ENCODE measurements at regions not wholly inside any gene's neighbourhood (a gene's known extent, or its start where the extent isn't known, plus 50 kb on each side); places are given as distances from the start of the nearest gene placed in this dataset.
"Not testable (repeated sequence)": the region's sequence is repeated elsewhere in the genome, so short reads cannot be mapped to it uniquely, and the experiment has no call there.

DNA sequence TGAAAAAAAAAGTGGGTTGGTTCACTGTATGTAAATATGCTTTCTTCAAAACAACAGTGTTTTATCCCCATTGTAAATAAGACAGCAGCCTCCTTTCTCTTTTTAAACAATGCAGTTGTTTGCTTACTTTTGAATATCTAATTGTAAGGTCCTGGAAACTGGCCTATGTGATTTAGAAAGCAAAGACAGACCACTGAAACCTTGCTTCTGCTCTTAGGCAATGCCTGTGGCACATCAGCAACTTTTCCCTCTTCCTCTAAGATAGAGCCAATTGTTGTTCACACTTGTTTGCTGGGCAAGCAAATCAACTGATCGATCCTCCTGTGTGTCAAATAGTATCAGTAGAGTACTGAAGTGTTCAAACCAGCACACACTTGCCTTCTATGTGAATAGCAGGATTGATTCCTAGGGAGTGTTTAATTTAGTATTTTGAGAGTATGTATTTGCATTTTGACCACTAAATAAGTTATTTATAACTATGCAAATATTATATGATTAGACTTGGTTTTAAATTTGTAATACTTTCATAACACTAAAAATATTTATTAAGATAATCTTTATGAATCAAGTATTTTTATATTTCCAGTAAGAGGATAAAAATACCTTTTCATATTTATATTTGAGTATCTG is 55.4 kb upstream of the GRPR start:
- DNase-seq, result no peak

- DNase-seq, result no peak
These were observed 59.4 kb upstream of the GRPR start for GRCh38 chrX:16063921-16064320.

DNA sequence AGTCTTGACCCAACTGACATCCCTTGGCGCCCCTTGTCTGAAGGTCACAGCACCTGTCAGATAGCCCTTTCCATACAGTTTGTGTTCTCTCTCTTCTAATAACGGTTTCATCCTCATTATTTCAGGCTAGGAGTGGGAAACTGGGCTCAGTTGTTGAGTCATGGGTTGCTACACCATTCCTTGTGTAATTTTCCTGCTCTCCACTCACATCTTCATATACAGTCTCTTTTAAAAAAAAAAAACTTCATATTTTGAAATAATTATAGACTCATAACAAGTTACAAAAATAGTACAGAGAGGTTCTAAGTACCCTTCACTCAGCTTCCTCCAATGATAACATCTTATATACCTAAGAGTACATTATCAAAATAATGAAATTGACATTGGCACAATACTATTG is 60.2 kb upstream of the GRPR start:
- no peak for DNase-seq

DNA sequence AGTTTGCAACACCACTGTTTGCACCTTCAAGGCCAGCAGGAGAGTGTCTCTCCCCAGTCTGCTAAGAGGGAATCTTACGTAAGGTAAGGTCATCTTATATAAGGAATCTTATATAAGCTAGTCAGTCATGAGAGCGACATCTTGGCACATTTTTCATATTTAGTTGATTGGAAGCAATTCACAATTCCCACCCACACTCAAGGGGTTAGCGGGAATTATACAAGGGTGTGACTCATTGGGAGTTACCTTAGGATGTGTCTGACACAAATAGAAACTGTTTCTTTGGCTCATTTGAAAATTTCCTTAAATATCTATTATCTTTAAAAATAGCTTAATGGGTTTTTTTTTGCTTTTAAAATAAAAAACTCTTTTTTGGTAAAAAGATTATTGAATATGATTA is 62.1 kb upstream of the GRPR start:
- no peak for DNase-seq

DNA sequence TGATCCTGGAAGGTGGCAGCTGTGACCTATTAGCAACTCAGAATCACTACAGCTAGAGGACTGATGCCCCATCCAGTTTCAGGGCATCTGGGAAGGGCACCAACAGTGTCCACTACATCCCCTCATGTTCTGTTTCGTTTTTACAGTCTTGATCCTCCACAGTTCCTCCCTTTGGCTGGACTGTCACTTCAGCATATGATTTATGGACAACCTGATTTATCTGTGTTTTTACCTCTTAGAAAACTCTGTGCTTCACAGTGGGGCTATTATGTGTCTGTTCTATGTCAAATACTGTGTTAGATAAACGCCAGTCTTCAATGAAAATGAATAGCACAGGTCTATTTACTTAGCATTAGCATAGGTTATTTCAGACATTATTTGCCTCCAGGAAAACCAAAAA is 63.1 kb upstream of the GRPR start:
- DNase-seq, result no peak

GRCh38 chrX:16049126-16049525 is 74.2 kb upstream of the GRPR start:
- not testable (repeated sequence) for DNase-seq

DNA sequence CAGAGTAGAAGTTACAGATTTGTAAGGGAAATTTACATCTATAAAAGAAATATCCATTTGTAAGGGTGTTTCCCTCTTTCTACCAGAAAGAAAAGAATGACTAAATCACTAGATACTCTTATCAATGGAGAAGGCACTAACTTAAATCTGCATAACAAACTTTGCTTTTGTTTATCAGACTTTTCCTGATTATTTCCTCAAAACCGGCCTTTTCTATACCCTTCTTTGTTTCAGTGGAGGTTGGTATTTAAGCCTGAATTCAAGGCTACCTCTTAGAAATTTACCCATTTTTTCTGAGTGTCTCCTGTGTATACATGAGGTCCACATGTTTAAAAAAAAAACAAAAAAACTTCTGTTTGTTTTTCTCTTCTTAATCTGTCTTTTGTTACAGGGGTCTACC is 80.4 kb upstream of the GRPR start:
- no peak for DNase-seq

DNA sequence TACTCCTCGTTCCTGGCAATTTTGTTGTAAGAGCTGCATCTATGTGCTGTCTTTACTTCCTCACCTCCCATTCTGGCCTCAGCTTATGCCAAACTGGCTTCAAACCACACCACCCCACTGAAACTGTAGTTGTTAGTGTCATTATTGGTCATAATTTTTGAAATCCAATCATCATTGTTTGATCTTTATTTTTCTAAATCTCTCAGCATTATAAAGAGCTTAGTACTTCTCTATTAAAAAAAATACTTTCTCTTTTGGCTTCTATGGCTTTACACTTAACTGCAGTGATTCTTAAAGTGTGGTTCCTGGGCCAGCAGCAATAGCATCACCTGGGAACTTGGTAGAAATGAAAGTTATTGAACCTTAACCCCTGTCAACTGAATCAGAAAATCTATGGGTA is 83.5 kb upstream of the GRPR start:
- DNase-seq, result no peak

DNA sequence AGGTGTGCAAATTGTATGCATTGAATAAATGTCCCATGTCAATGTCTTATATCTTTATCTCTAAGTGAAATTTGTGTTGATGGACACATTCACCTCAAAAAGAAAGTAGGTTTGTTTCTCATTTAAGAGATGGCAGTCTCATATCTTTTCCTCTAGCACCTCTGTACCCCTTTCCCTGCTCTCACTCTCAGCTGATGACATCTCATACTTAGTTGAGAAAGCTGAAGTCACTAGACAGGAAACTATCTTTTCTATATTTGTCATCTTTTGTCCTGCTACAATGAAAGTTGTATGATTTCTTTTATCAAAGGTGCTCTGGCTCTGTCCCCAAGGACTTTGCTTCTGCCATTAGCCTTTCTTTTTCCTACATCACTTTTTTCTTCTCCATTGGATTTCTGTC is 84.0 kb upstream of the GRPR start:
- DNase-seq, result no peak

- no peak for DNase-seq
These were observed 90.0 kb upstream of the GRPR start for GRCh38 chrX:16033331-16033730.

DNA sequence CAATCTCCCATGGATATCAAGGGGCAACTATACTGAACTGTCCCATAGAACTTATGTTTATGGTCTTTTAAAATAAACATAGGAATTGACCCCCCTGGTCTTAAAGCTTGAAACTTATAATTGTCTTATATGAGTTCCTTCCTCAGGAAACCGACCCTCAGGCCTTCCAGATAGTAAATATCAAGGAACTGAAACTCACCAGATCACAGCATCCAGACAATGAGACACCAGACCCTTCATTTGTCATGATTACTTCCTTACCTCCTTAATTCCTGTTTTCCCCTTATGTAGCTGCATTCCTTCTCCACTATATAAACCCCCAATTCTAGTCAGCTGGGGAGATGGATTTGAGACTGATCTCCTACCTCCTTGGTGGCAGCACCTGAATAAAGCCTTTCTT is 94.8 kb upstream of the GRPR start:
- no peak for DNase-seq

DNA sequence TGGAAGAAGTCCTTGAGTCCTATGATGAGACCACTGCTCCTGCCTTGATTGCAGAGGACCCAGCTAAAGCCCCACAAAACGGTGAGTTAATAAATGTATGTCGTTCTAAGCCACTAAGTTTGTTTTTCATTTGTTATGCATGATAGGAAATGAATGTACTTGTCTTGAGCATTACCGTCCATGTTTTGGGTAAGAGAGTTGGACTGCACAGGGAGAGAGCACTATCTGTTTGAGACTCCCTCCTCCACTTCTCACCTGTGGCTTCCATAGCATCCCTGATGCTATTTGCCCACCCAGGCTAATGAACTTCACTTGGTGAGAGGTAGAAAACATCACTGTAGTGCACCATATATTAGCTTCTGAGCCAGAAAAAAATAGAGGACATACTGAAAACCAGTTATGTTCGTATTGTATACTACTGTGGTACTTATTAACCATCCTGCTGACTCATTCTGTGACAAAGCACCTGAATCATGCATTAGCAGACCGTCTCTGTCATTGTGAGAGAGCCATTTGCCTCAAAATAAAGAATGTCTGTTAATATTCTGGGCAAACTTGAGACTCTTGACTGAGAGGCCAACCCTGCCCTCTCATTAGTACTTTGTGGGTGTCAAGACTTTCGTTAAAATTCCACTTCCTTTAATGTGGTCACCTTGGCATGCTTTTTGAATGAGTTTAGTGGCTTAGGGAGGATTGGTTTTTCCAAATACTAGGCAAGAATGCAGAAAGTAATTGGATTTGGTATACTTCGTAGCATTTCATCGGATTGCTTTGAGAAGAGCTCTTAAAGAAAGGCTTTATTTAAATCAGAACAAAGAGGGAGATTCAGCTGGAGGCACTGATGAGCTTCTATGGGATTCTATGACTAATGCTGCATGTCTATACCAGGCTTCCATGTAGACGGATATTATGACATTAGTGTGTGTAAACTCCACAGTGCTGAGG is 99.3 kb upstream of the GRPR start:
- DNase-seq, result no peak

- DNase-seq, result no peak
These were observed 100.7 kb upstream of the GRPR start for GRCh38 chrX:16022580-16023200.

- no peak for DNase-seq
These were observed 105.1 kb upstream of the GRPR start for GRCh38 chrX:16018291-16018690.

- no peak for DNase-seq
These were observed 109.2 kb upstream of the GRPR start for GRCh38 chrX:16014171-16014570.

GRCh38 chrX:16012250-16012649 is 111.1 kb upstream of the GRPR start:
- no peak for DNase-seq

- DNase-seq, result no peak
These were observed 117.4 kb upstream of the GRPR start for GRCh38 chrX:16005917-16006316.

DNA sequence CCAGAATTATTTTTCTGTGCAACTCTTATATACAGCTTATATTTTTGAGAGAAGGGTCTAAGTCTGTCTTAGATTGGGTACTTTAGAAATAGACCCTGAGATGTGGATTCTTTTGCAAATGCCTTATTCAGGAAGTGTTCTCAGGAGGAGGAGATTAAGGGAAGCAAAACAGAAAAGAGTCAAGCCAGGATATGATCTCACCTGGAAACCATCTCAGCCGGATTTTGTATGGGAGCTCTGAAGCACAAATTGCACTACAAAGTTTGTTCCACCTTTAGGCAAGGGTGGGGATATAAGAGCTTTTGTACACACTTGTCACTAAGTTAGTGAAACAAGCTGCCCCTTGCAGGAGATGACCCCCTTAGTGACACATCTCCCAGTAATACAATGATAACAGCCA is 121.2 kb upstream of the GRPR start:
- DNase-seq, result no peak

GRCh38 chrX:15998350-15998749 is 125.0 kb upstream of the GRPR start:
- DNase-seq, result no peak

DNA sequence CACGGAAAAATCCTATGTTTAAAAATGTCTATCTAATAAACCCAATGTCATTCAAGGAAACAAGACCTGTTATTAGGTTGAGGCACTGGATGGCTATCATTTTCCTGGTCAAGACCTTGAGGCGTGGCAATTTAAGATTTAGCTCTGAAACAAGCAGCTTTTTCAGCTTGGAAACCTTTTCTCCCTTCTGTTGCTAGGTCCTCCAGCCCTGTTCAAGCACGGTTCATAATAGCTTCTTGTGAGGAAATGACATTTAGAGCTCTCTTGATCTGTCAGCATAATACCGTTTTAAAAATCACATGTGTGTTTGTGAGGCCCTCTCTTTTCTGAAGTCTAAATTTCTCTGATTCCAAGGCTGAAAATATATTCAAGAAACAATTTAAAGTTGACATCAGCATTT is 133.6 kb upstream of the GRPR start:
- no peak for DNase-seq

DNA sequence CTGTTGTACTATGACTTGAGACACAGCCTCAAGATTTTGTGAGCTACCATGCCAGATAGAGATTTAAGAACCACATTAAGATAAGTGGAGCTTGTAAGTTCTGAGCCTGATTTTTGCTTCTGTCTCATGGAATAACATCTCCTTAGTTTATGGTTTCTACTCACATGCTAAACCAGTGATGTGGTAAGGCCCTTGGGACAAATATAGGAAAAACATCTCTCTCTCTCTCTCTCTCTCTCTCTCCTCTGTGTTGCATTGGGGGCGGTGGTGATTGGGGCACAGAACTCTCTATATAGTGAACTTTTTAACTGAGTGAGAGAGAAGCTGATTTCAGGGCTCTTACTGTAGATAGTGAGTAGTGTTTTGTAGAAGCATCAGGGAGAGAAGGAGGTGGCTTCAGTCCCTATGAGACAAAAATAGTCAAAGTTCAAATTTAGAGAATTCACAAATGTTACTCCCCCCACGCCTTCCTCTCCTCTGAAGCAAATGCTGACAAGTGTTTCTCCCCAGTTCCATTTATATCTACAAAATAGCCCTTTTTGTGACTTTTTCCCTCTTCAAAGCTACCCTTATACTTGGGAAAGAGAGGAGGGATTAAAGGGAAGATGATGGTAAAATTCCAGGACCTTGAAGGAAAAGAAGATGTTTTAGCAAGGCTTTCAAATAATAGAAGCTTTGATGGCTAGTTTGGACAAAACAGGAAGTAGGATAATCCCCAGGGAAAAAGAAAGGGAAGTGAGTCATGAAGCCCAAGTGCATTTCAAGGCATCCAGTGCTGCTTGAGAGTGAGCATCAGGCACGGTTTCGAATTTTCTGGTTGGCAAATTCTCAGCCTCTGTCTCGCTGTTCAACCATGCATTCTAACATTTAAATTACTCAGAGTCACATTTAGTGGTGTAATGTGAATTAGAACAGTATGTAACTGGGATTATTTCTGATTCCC is 134.3 kb upstream of the AP1S2 start:
- no peak for DNase-seq

DNA sequence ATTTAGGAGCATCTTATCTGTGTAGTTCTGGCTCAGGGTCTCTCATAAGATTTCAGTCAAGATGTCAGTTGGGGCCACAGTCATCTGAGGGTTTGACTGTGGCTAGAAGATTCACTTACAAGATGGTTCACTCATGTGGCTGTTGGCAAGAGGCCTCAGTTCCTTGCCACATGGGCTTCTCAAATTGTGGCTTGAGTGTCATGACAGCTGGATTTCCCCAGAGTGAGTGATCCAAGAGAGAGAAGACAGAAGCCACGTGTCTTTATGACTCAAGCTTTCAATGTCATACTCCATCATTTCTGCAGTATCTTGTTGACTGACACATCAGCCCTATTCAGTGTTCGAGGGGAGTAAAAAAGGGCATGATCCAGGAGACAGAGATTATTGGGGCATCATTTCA is 131.3 kb upstream of the AP1S2 start:
- no peak for DNase-seq

DNA sequence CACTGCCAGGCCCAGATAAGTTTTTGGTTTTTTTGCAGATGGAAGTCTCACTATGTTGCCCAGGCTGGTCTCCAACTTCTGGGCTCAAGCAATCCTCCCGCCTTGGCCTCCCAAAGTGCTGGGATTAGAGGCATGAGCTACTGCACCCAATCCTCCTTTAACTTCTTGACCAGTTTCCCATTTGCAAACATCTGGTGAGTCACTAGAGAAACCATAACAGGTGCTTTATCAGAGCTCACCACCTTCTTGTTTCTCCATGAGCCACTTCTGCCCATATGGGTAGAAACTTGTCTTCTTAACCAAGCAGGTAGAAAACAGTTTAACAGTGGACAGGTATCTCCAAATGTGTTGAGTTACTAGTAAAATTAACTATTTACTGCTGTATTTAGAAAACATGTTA is 128.4 kb upstream of the AP1S2 start:
- DNase-seq, result no peak

All from DMS79 treated with DMSO at 0.1 percent for 48 hours (cell line).